Hepatocyte (in vitro differentiated cells): ENCODE measurements at regions not wholly inside any gene's neighbourhood (a gene's known extent, or its start where the extent isn't known, plus 50 kb on each side); places are given as distances from the start of the nearest gene placed in this dataset.
"Not testable (repeated sequence)": the region's sequence is repeated elsewhere in the genome, so short reads cannot be mapped to it uniquely, and the experiment has no call there.

Source experiments
- DNase-seq: peaks from one replicate; pipeline ENCODE4 v3.0.0-alpha.2; 2016; ENCODE audit warnings: low spot score
- H2AFZ ChIP-seq: fragments of 200-600 bp; sonication (generic); 2 replicates; pipeline ENCODE4 v1.6.0; 2016; ENCODE audit warnings: antibody characterized with exemption, mild to moderate bottlenecking
- H3K27ac ChIP-seq: fragments of 200-600 bp; sonication (generic); 2 replicates; pipeline ENCODE4 v1.5.1; 2016; ENCODE audit warnings: mild to moderate bottlenecking
- H3K27me3 ChIP-seq: fragments of 200-600 bp; sonication (generic); 2 replicates; pipeline ENCODE4 v1.6.1; 2016
- H3K36me3 ChIP-seq: fragments of 200-600 bp; sonication (generic); replicated peaks from 2 replicates; pipeline ENCODE4 v1.5.1; 2016; ENCODE audit warnings: low read depth; ENCODE audit not compliant: insufficient read depth
- H3K4me1 ChIP-seq: fragments of 200-600 bp; sonication (generic); 2 replicates; pipeline ENCODE4 v1.5.1; 2016; ENCODE audit warnings: mild to moderate bottlenecking, moderate library complexity; ENCODE audit not compliant: insufficient read depth
- H3K4me2 ChIP-seq: fragments of 200-600 bp; sonication (generic); 2 replicates; pipeline ENCODE4 v1.6.0; 2016
- H3K4me3 ChIP-seq: fragments of 200-600 bp; sonication (generic); 2 replicates; pipeline ENCODE4 v1.5.1; 2016; ENCODE audit warnings: mild to moderate bottlenecking
- H3K79me2 ChIP-seq: fragments of 200-600 bp; sonication (generic); 2 replicates; pipeline ENCODE4 v1.6.0; 2017; ENCODE audit warnings: mild to moderate bottlenecking
- H3K9me2 ChIP-seq: fragments of 200-600 bp; sonication (generic); replicated peaks from 2 replicates; pipeline ENCODE4 v1.6.0; 2017; ENCODE audit warnings: mild to moderate bottlenecking; ENCODE audit not compliant: insufficient read depth
- H3K9me3 ChIP-seq: fragments of 200-600 bp; sonication (generic); 2 replicates; pipeline ENCODE4 v1.5.1; 2016; ENCODE audit warnings: low read depth, mild to moderate bottlenecking
- H4K20me1 ChIP-seq: fragments of 200-600 bp; sonication (generic); 2 replicates; pipeline ENCODE4 v1.6.0; 2016; ENCODE audit warnings: mild to moderate bottlenecking; ENCODE audit not compliant: insufficient read depth, poor library complexity, severe bottlenecking
- CTCF ChIP-seq: fragments of 200-600 bp; sonication (generic); IDR thresholded peaks from 2 replicates; pipeline ENCODE4 v1.5.1; 2016; ENCODE audit warnings: antibody characterized with exemption, mild to moderate bottlenecking; ENCODE audit not compliant: poor library complexity
- EZH2 ChIP-seq: fragments of 200-600 bp; sonication (generic); IDR thresholded peaks from 2 replicates; pipeline ENCODE4 v1.6.1; 2016; ENCODE audit warnings: antibody characterized with exemption, mild to moderate bottlenecking, borderline replicate concordance
- EZH2phosphoT487 ChIP-seq: fragments of 200-600 bp; sonication (generic); IDR thresholded peaks from one replicate; pipeline ENCODE4 v1.6.1; 2018; ENCODE audit warnings: antibody characterized with exemption, mild to moderate bottlenecking, low read depth, moderate library complexity; ENCODE audit not compliant: unreplicated experiment, severe bottlenecking
- WGBS: methylation state at CpG from one replicate; pipeline ENCODE4 v1.1.6; 2016; ENCODE audit warnings: low lambda C conversion rate; ENCODE audit errors: missing lambda C conversion rate; 5-methylcytosine and 5-hydroxymethylcytosine counted together

GRCh38 chr10:28892818-28893547 is 215.7 kb downstream of the BAMBI start:
- no peak overlapping the region for H2AFZ ChIP-seq
- WGBS = 52% methylated on average over 9 of the region's 9 CpGs

GRCh38 chr10:28894146-28894545 is 216.8 kb downstream of the BAMBI start:
- Histone ChIP-seq H3K4me3 (no peak overlapping the region), H2AFZ (peak overlapping the region; percentile 3), H4K20me1 (no peaks in the 10 kb centered on the region), H3K36me3 (no peaks in the 10 kb centered on the region), H3K9me3 (no peaks in the 10 kb centered on the region), H3K4me1 (no peaks in the 10 kb centered on the region), H3K4me2 (no peak overlapping the region), H3K79me2 (no peaks in the 10 kb centered on the region), H3K27ac (no peak overlapping the region), H3K27me3 (no peaks in the 10 kb centered on the region), H3K9me2 (no peaks in the 10 kb centered on the region)
- TF ChIP-seq EZH2 (no peak), EZH2phosphoT487 (no peak), CTCF (no peak)
- DNase-seq = no peak
- WGBS = 74% methylated on average over 5 of the region's 5 CpGs

More at GRCh38 chr10:28892818-28893547, 215.7 kb downstream of the BAMBI start:
- peak overlapping the region; percentile 28 for H3K27ac ChIP-seq
- no peaks in the 10 kb centered on the region for H3K9me3 ChIP-seq
- no peak overlapping the region for H3K4me2 ChIP-seq
- no peak overlapping the region for H3K4me3 ChIP-seq
- no peak for DNase-seq
- H3K4me1 ChIP-seq = no peaks in the 10 kb centered on the region
- no peaks in the 10 kb centered on the region for H3K79me2 ChIP-seq
- H3K36me3 ChIP-seq = no peaks in the 10 kb centered on the region
- H3K27me3 ChIP-seq = no peaks in the 10 kb centered on the region
- no peaks in the 10 kb centered on the region for H3K9me2 ChIP-seq
- TF ChIP-seq CTCF = no peak
- no peak for TF ChIP-seq EZH2phosphoT487
- no peak for TF ChIP-seq EZH2
- H4K20me1 ChIP-seq = no peaks in the 10 kb centered on the region

- H3K9me2 ChIP-seq, H3K9me3 ChIP-seq, H3K4me2 ChIP-seq, H3K4me1 ChIP-seq, H3K27me3 ChIP-seq, H3K79me2 ChIP-seq, H2AFZ ChIP-seq, H3K36me3 ChIP-seq, H3K27ac ChIP-seq, DNase-seq, H4K20me1 ChIP-seq, H3K4me3 ChIP-seq: not testable (repeated sequence)
- 87% methylated on average over 15 of the region's 15 CpGs for WGBS
These were observed 218.3 kb downstream of the BAMBI start for GRCh38 chr10:28895671-28896070.

GRCh38 chr10:28896791-28897409 is 219.6 kb downstream of the BAMBI start:
- not testable (repeated sequence) for DNase-seq, H3K4me3 ChIP-seq, H3K36me3 ChIP-seq, H3K9me2 ChIP-seq, H3K27me3 ChIP-seq, H4K20me1 ChIP-seq, H3K4me1 ChIP-seq, H3K9me3 ChIP-seq, H3K27ac ChIP-seq, H3K79me2 ChIP-seq, H2AFZ ChIP-seq, H3K4me2 ChIP-seq
- WGBS = 98% methylated on average over 35 of the region's 44 CpGs
